ENCODE measurements at regions not wholly inside any gene's neighbourhood (a gene's known extent, or its start where the extent isn't known, plus 50 kb on each side); places are given as distances from the start of the nearest gene placed in this dataset.

GRCh38 chr5:4101189-4101588 lies 505.6 kb downstream of the IRX1 start:
- Histone ChIP-seq H3F3A (replicated peaks; ENCODE audit: low read depth) (no peaks in the 10 kb centered on the region), H3K27ac (ENCODE audit: low read depth) (no peak overlapping the region), H3K4me1 (ENCODE audit: insufficient read depth) (no peaks in the 10 kb centered on the region; the same call in 1 of the 2 replicates), H3K4me3 (no peak overlapping the region), H3K36me3 (ENCODE audit: insufficient read depth) (no peaks in the 10 kb centered on the region), H2AFZ (0 out of 2 replicates have a peak overlapping the region, but pooled peaks have one; percentile 24), H3K27me3 (ENCODE audit: insufficient read depth) (no peaks in the 10 kb centered on the region), H3K9me2 (ENCODE audit: insufficient read depth) (no peaks in the 10 kb centered on the region), H3K79me2 (replicated peaks; ENCODE audit: insufficient read depth) (no peaks in the 10 kb centered on the region), H4K20me1 (replicated peaks; ENCODE audit: insufficient read depth) (no peaks in the 10 kb centered on the region), H3K4me2 (no peak overlapping the region)
- peaks cover 8% of the 10 kb centered on the region; the same call in 2 of the 3 replicates for H3K4me1 Mint-ChIP-seq
- no peak overlapping the region for H3K27ac Mint-ChIP-seq
- no peak for TF ChIP-seq ETS1 (IDR thresholded peaks at IDR 0.05)
- no peak for TF ChIP-seq STAT1 (IDR thresholded peaks at IDR 0.05; ENCODE audit: unreplicated experiment)
- no peak for TF ChIP-seq ZNF114 (CRISPR knock-in tag; IDR thresholded peaks at IDR 0.05)
- TF ChIP-seq CREB1 (CRISPR knock-in tag; IDR thresholded peaks at IDR 0.05; ENCODE audit: low read depth), result no peak
- TF ChIP-seq ZNF462 (CRISPR knock-in tag; IDR thresholded peaks at IDR 0.05), result no peak
- no peak for TF ChIP-seq NANOG (IDR thresholded peaks at IDR 0.05; ENCODE audit: borderline replicate concordance)
- TF ChIP-seq CTCF (conservative IDR thresholded peaks at IDR 0.05; ENCODE audit: low read depth in 2 of 2), result no peak
- TF ChIP-seq REST (IDR thresholded peaks at IDR 0.05; ENCODE audit: unreplicated experiment), result no peak
- no peak for TF ChIP-seq JUNB (IDR thresholded peaks at IDR 0.05; ENCODE audit: unreplicated experiment)
- no peak for TF ChIP-seq ZNF331 (CRISPR knock-in tag; IDR thresholded peaks at IDR 0.05; ENCODE audit: low read depth)
- no peak for TF ChIP-seq POLR2AphosphoS5 (IDR thresholded peaks at IDR 0.05; ENCODE audit: low read depth)
- no peak for TF ChIP-seq EZH2phosphoT487 (IDR thresholded peaks at IDR 0.05; ENCODE audit: unreplicated experiment)
- TF ChIP-seq EZH2 (IDR thresholded peaks at IDR 0.05; ENCODE audit: low read depth, unreplicated experiment), result no peak
- H3K4me3 Mint-ChIP-seq, result no peak overlapping the region
- no peaks in the 10 kb centered on the region; the same call in 2 of the 3 replicates for H3K9me3 Mint-ChIP-seq
- H3K27me3 Mint-ChIP-seq (ENCODE audit: insufficient read depth, low read depth, poor library complexity), result peaks cover 2% of the 10 kb centered on the region
- no peaks in the 10 kb centered on the region for H3K36me3 Mint-ChIP-seq (ENCODE audit: low read depth)
- ATAC-seq (no peak), DNase-seq (ENCODE audit: low spot score) (no peak)

All from GM23338 (cell line).